ENCODE measurements at regions not wholly inside any gene's neighbourhood (a gene's known extent, or its start where the extent isn't known, plus 50 kb on each side); places are given as distances from the start of the nearest gene placed in this dataset.

DNA sequence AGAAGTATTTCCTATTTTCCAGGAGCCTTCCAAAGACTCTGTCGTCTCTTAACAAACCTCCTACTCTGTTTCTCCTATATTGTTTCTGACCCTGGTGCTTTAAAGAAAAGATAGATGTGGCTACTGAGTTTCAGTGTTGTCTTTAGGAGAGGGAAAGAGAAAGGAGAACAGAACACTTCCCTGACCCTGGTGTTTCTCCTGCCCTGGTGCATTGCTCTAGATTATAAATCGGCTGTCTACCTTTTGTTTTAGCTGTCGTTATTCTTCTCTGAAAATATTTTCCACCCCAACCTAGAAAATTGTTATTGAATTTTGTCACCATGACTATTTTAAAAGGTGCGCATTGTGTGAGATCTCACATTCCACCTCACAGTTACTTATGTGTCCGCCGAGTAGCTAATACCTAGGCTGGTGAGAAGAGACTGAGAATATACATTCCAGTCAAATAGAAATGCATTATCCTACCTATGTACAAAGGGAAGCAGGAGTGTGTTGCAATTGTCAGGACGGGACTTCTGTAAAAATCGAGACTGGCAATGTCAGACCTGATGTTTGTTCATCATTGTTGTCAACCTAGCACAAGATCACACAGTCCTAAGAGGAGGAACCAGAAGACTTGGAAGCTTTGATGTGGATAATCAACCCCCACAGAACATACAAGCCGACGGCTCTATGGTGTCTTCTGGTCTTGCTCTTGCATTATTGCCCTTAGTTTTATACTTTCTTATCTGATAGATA, 108.7 kb upstream of the SLC38A4 start:
- H3K9me3 ChIP-seq = no peaks in the 10 kb centered on the region
- intact Hi-C loops (cut with DNase I; ENCODE audit: low total_unique reads) = no loop called here
- H3K4me3 ChIP-seq = no peak overlapping the region

DNA sequence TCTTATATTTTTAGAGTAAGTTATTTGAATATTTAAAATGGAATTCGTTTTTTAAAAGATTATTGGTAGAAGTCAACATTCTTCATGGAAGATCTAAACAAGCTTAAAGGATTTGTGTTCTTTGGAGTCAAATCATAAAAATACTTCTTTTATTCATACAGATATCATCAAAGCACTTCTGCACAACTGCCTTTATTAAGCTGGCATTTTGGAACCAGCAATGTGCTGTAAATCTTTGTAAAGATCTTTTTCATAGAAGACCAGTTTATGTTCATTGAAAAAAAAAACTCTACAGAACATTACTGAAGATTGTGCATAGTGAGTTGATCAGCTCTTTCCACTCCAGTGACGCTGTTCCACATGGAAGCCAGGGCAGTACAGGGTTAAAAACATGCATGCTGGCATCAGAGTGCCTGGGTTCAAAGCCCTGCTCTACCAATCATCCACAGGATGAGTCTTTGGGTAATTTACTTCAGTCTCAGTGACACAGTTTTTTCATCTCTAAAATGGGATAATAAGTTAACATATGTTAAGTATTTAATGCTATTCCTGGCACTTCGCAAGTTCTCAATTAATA, 109.6 kb upstream of the SLC38A4 start:
- no peak for DNase-seq
- Histone ChIP-seq H3K36me3 (ENCODE audit: low read depth, missing control alignments) (no peaks in the 10 kb centered on the region), H3K27me3 (no peaks in the 10 kb centered on the region), H3K4me1 (no peaks in the 10 kb centered on the region), H3K27ac (no peak overlapping the region), H3K9me3 (no peaks in the 10 kb centered on the region), H3K4me3 (no peak overlapping the region)
- intact Hi-C loops (cut with DNase I; ENCODE audit: low total_unique reads) = no loop called here
- 73 to 84% methylated on average over 3 of the region's 3 CpGs for WGBS, 2 donors
- TF ChIP-seq, protein P1, sequence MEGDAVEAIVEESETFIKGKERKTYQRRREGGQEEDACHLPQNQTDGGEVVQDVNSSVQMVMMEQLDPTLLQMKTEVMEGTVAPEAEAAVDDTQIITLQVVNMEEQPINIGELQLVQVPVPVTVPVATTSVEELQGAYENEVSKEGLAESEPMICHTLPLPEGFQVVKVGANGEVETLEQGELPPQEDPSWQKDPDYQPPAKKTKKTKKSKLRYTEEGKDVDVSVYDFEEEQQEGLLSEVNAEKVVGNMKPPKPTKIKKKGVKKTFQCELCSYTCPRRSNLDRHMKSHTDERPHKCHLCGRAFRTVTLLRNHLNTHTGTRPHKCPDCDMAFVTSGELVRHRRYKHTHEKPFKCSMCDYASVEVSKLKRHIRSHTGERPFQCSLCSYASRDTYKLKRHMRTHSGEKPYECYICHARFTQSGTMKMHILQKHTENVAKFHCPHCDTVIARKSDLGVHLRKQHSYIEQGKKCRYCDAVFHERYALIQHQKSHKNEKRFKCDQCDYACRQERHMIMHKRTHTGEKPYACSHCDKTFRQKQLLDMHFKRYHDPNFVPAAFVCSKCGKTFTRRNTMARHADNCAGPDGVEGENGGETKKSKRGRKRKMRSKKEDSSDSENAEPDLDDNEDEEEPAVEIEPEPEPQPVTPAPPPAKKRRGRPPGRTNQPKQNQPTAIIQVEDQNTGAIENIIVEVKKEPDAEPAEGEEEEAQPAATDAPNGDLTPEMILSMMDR (IDR thresholded peaks at IDR 0.05) = no peak
- TF ChIP-seq POLR2A (IDR thresholded peaks at IDR 0.05) = no peak

More for the DNA sequence above, 108.7 kb upstream of the SLC38A4 start:
- Histone ChIP-seq H3K27ac (no peak overlapping the region), H3K36me3 (ENCODE audit: low read depth, missing control alignments) (no peaks in the 10 kb centered on the region), H3K4me1 (no peaks in the 10 kb centered on the region), H3K27me3 (no peaks in the 10 kb centered on the region)
- TF ChIP-seq, protein P1 (IDR thresholded peaks at IDR 0.05) = no peak
- no peak for TF ChIP-seq POLR2A (IDR thresholded peaks at IDR 0.05)
- WGBS, 2 donors = 75 to 78% methylated on average over 10 of the region's 10 CpGs
- DNase-seq = no peak

DNA sequence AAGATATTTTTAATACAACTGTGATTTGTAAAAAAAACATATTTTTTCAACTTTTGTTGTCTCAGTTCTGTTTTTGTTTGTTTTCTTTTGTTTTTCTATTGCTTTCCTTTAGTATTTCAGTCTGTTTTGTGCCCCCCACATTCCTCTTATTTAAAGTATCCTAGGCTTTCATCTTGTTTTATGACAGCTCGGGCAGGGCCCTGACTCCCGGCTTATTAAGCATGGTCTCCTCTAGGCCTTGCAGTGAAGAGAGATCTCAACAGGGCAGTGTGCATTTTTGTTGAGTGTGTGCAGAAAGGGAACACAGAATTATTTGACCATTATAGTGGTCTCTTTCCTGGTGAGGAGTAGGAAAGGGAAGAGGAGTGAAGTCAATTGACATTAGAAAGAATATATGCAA, 110.2 kb upstream of the SLC38A4 start:
- no peaks in the 10 kb centered on the region for H3K9me3 ChIP-seq
- H3K27ac ChIP-seq = no peak overlapping the region
- no peaks in the 10 kb centered on the region for H3K27me3 ChIP-seq
- 30 to 35% methylated on average over 2 of the region's 2 CpGs for WGBS, 2 donors
- no peaks in the 10 kb centered on the region for H3K4me1 ChIP-seq
- H3K4me3 ChIP-seq = no peak overlapping the region
- H3K36me3 ChIP-seq (ENCODE audit: low read depth, missing control alignments) = no peaks in the 10 kb centered on the region
- TF ChIP-seq POLR2A (IDR thresholded peaks at IDR 0.05) = no peak
- TF ChIP-seq, protein P1 (IDR thresholded peaks at IDR 0.05) = no peak
- DNase-seq = no peak
- intact Hi-C loops (cut with DNase I; ENCODE audit: low total_unique reads) = no loop called here

DNA sequence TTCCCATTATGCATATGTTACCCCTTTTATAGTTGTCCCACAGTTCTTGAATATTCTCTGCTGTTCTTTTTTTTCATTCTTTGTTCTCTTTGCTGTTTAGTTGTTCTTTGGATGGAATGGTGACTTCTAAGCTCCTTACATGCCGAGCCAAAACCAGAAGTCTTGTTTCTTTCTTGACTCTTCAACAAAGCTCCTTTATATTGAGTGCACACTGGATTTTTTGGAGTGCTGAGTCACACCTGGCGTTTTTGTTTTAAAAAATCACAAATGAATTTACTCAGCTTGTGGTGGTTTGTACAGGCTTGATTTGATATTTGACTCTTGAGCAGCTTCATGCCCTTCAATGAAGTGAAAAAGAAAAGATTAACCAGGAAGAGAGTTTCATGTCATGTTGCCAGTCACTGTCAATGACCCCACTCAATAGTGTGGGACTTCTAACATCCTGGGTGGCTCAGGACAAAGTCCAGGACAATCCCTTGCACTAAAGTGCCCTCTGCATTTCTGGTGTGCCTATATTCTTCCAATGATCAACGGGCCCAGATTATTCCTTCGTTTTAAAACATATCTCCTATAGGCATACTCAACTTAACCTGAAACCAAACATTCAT, 112.4 kb upstream of the SLC38A4 start:
- Histone ChIP-seq H3K27ac (no peak overlapping the region), H3K4me1 (no peaks in the 10 kb centered on the region), H3K27me3 (no peaks in the 10 kb centered on the region), H3K9me3 (no peaks in the 10 kb centered on the region), H3K4me3 (no peak overlapping the region), H3K36me3 (ENCODE audit: low read depth, missing control alignments) (no peaks in the 10 kb centered on the region)
- intact Hi-C loops (cut with DNase I; ENCODE audit: low total_unique reads) = no loop called here
- TF ChIP-seq POLR2A (IDR thresholded peaks at IDR 0.05) = no peak
- TF ChIP-seq, protein P1 (IDR thresholded peaks at IDR 0.05) = no peak
- WGBS, 2 donors = 87 to 93% methylated on average over 4 of the region's 4 CpGs
- DNase-seq = no peak

Data from testis (tissue), 2 donors.